ENCODE measurements at regions not wholly inside any gene's neighbourhood (a gene's known extent, or its start where the extent isn't known, plus 50 kb on each side); places are given as distances from the start of the nearest gene placed in this dataset.

DNA sequence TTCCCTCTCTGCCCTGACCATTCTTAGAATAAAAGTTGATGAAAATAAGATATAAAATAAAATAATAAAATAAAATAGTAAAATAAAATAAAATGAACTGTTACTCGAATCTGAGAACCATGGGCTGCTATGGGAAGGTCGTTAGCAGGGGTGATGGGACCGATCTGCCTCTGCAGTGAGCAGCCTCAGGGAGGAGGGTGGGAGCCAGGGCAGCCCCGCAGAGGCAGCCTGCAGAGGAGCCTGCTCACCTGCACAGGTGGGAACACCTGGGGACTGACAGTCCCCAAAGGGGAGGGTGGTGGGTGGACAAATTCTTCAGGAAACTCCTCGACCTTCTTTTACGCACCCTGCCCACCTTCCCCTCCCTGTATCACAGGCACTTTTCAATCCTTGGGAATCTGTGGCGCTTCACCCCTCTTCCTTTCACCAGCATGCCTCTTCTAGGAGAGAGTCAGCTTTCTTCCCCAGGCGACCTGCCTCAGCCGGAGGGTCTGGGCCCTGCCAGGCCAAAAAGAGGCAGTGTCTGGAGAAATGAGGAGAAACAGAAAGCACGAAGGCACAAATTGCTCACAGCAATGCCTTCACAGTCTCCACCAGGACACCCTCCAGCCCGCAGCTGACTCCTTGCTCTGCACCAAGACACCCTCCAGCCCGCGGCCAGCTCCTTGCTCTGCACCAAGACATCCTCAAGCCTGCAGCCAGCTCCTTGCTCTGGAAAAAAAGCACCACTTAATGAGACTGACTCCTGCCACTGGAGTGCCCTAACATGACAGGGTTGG lies 368.4 kb upstream of the SHH start:
- no peak for DNase-seq (ENCODE audit: low read depth)

GRCh38 chr7:156179872-156180390 lies 367.7 kb upstream of the SHH start:
- no peak for DNase-seq (ENCODE audit: low read depth)

GRCh38 chr7:156178857-156179256 lies 366.6 kb upstream of the SHH start:
- no peak for DNase-seq (ENCODE audit: low read depth)

- peak; percentile 62 for DNase-seq (ENCODE audit: low read depth)
These were observed 366.0 kb upstream of the SHH start for GRCh38 chr7:156178214-156178613.

DNA sequence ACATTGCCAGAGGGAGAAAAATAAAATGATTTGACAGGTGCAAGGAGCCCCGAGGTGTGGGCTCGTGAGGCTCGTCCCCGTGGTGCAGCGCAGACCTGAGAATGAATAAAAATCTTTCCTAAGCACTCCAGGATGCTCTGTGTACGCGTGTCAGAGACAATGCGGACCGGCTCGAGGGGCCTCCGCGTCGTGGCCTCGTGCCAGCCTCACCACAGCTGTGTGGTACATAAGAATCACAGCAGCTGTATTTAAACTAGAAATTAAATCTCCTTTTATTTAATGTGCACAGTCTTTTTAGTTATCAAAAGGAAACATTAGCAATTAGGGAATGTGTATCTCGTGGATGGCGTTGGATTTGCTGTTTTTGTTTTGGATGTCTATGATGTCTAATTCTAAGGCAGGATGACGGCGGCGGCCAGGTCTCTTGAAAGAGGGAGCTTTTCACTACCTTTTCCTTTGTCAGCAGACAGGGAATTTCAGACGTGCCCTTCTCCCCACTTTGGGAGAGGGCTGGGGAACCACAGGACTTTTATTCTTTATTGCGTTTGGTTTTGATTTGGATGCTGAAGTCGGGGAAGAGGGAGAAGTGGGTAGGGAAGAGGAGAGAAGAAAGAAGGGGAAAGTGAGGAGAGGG lies 365.3 kb upstream of the SHH start:
- DNase-seq (ENCODE audit: low read depth), result peak; percentile 34

DNA sequence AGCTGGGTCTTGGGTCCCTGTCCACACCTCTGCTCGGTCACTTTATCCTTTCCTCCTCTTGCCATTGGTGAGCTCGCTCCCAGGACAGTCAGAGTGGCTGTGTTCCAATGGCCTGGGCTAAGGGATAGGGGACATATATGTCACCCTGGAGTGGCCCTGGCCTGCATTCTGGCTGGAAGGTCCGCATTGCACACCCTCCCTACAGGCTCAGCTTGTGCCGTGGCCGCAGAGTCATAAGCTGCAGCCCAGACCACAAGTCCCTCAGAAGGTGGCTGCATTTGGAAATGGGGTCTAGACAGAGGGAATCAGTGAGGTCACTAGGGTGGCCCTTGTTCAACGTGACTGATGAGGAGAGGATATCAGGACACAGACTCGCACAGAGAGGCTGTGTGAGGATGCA lies 363.8 kb upstream of the SHH start:
- no peak for DNase-seq (ENCODE audit: low read depth)

GRCh38 chr7:156175003-156175402 lies 362.7 kb upstream of the SHH start:
- DNase-seq (ENCODE audit: low read depth), result no peak

DNA sequence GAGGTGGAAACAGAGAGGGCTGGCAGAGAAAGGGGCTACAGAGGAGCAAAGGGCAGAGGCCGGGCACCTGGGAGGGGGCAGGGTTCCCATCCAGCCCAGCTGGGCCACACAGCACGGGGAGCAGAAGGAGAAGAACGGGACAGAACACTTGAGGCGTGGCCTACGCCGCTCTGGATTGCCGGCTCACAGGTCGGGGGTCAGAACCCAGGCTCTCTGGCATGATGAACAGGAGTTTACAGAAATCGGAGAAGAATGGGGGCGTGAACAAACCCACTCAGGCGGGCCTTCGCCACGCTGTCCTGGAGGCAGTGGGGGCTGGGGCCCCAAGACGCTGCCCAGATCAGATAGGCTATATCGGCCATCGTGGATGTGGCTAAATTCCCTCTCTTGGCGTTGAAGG lies 362.2 kb upstream of the SHH start:
- no peak for DNase-seq (ENCODE audit: low read depth)

DNA sequence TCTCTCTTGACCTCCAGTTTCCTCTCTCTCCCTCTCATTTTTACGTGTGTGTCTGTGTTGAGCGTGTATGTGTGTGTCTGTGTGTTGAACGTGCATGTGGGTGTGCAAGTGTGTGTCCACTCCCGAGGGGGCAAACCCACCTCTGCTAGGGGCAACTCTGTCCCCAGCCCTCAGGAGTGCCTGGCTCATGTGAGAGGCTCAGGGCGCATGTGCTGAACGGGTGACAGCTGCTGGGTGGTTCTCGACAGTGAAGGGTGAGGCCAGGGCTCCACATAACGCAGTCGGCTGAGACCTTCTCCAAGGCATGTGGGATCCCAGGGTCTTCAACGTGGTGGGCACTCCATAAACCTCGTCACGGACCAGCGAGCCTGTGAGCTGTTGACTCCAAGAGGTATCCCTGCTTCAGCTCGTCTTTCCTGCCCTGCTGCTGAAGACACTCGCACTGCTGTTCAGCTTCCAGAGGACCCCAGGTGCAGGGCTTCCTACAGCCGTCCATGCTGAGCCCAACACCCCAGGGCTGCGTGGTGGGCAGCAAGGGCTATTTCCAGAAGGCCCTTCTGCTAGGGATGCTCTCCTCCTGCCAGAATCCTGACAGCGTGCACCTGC lies 361.6 kb upstream of the SHH start:
- no peak for DNase-seq (ENCODE audit: low read depth)

GRCh38 chr7:156173346-156173745 lies 361.1 kb upstream of the SHH start:
- DNase-seq (ENCODE audit: low read depth), result no peak

GRCh38 chr7:156172638-156173037 lies 360.4 kb upstream of the SHH start:
- no peak for DNase-seq (ENCODE audit: low read depth)

- no peak for DNase-seq (ENCODE audit: low read depth)
These were observed 357.5 kb upstream of the SHH start for GRCh38 chr7:156169474-156170370.

DNA sequence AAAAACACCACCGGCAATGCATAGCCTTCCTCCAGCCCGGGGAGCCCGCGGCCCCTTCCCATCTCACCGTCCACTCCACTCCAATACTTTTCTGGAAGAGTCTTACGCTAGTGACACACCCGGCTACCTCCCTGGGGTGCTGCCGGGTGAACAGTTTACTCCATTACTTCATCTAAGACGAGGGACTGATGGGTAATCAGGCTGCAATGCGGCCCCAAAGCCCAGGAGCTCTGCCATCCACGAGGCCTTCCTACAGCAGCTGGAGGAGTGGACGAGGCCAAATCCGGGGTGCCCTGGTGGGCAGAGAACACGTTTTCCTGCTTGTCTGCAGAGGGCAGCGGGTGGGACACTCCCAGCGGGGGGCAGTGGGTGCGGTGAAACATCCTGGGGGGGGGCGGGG lies 356.2 kb upstream of the SHH start:
- no peak for DNase-seq (ENCODE audit: low read depth)

DNA sequence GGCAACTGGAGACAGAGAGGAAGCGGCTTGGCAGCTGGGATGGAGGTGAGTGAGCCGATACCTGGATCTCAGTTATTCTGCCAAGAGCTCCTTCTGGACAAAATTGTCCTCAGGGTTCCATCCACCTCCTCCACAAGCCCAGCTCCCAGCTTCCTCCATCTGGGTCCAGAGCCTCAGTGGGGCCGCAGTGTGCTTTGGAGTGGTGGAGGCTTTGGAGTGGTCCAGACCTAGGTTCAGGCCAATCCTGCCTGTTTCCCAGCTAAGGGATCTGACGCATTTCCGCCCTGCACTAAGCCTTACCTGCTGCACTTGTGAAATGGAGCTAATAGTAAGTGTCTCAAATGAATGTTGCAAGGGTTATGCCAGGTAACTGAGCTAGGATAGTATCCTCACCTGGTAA lies 355.7 kb upstream of the SHH start:
- no peak for DNase-seq (ENCODE audit: low read depth)

- DNase-seq (ENCODE audit: low read depth), result no peak
These were observed 355.1 kb upstream of the SHH start for GRCh38 chr7:156167417-156167807.

DNA sequence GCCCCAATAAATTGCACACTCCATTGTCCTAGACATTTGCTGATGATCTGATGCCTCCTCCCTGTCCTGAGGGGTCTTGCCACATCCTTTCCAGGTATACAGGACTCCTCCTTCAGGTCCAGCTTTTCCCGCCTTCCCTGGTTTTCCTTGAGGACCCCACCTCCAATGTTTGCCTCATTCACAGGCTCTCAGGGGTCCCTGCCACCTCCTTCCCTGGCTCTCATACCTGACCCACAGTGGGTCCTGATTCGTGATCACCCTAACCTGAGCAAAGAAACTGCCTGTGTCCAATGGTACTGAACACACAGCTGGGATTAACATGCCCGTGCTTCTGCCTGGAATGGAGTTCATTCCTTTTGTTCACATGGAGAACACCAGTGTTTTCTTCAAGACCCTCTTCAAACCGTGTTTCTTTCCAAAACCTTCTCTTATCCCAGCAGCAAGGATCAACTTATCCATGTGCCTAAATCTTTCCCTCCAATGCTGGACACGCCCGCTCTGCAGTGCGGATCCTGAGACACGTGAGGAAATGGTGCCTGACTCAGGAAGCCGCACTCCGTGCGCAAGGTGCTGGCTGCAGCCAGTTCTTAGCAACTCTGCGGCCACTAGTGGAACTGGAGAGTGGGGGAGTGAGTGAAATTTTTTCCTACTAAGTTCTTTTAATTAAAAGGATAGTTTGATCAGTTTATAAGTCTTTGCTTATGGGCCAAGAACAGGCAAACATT lies 354.6 kb upstream of the SHH start:
- DNase-seq (ENCODE audit: low read depth), result no peak

DNA sequence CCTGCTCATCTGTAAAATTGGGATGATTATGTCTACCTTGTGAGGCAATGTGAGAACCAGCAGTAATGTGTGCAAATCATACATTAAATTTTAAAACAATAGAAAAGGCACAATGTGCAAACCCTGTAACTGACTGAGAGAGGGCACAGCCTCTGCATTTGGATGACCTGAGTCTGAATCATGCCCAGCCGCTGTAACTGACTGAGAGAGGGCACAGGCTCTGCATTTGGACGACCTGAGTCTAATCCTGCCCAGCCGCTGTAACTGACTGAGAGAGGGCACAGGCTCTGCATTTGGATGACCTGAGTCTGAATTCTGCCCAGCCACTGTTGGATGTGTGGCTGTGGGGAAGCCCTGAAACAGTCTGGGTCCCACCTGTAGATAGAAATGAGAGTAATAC lies 351.5 kb upstream of the SHH start:
- DNase-seq (ENCODE audit: low read depth), result no peak

DNA sequence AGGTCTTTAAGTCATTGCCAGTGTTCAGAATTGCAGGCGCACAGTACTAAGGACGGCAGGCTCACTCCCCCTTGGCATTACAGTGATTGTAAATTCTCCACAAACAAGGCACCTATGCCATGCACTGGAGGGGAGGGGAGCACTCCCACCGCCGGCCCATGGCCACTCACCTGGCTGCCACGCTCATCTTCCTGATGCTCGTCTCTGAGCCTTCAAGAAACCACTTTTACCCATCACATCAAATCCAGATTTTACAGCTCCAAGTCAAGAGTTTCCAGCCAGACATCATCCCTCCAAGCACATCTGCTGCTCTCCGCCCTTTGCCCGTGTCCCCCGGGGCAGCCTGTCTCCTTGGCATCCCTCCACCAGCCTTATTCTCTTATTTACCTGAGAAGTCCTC lies 350.2 kb upstream of the SHH start:
- DNase-seq (ENCODE audit: low read depth), result no peak

DNA sequence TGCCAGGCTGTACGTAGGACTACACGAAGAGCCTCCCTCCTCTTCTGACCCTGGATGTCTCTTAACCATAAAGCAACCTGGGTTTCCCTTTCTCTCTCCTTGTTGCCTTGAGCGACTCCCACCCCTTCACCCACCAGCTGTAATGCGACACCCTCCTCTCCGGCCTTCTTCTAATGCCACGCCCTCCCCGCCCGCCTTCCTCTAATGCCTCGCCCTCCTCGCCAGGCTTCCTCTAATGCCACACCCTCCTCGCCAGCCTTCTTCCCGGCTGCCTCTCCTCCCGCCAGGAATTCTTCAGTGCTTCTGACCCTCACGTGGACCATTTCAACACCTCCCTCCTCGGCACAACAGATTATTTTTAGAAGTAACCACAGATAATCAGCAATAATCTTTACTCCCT lies 348.5 kb upstream of the SHH start:
- peak; percentile 60 for DNase-seq (ENCODE audit: low read depth)

- no peak for DNase-seq (ENCODE audit: low read depth)
These were observed 346.4 kb upstream of the SHH start for GRCh38 chr7:156158693-156159092.

- no peak for DNase-seq (ENCODE audit: low read depth)
These were observed 345.9 kb upstream of the SHH start for GRCh38 chr7:156158213-156158612.

Measured in Daoy (cell line).